PC-3 (cell line): ENCODE measurements at regions not wholly inside any gene's neighbourhood (a gene's known extent, or its start where the extent isn't known, plus 50 kb on each side); places are given as distances from the start of the nearest gene placed in this dataset.

Source experiments
- ATAC-seq: fragments of 200-7000 bp; cut with Tn5 transposase; 2 replicates; pipeline ENCODE4 v1.9.1; 2020; ENCODE audit warnings: mild to moderate bottlenecking, moderate library complexity
- BruUV-seq: library from RNA; stranded (reverse); fragments of 400-500 nt; replicated peaks from 2 replicates; lab custom pipeline; 2021; lab: Mats Ljungman, UMichigan
- CTCF ChIA-PET: fragments of 300-600 bp; sonication (Branson Sonifier 250); formaldehyde crosslinking; loops from one replicate; lab custom pipeline; 2022; ENCODE audit warnings: antibody characterized with exemption; lab: Charles Lee
- POLR2A ChIA-PET: fragments of 300-600 bp; sonication (Branson Sonifier 250); formaldehyde crosslinking; loops from one replicate; lab custom pipeline; 2022; ENCODE audit warnings: antibody characterized with exemption; ENCODE audit not compliant: unreplicated experiment; lab: Charles Lee
- DNase-seq: peaks from one replicate; pipeline ENCODE4 v3.0.0-alpha.2; 2015
- H2AFZ ChIP-seq: fragments of 300-600 bp; sonication (generic); 2 replicates; pipeline ENCODE4 v1.6.0; 2016; ENCODE audit warnings: antibody characterized with exemption, low read length
- H3F3A ChIP-seq: fragments of 300-600 bp; sonication (generic); one replicate; pipeline ENCODE4 v1.6.0; 2017; ENCODE audit warnings: antibody characterized with exemption, low read length, control low read depth, mild to moderate bottlenecking; ENCODE audit not compliant: unreplicated experiment
- H3K27ac ChIP-seq: fragments of 300-600 bp; sonication (generic); 2 replicates; pipeline ENCODE4 v1.5.1; 2016; ENCODE audit warnings: mild to moderate bottlenecking, low read length
- H3K27me3 ChIP-seq: fragments of 300-600 bp; sonication (generic); 2 replicates; pipeline ENCODE4 v1.6.1; 2016; ENCODE audit warnings: low read length, mixed read lengths
- H3K36me3 ChIP-seq: fragments of 300-600 bp; sonication (generic); 2 replicates; pipeline ENCODE4 v1.6.1; 2016; ENCODE audit warnings: low read depth, mixed run types, low read length, mixed read lengths
- H3K4me1 ChIP-seq: fragments of 300-600 bp; sonication (generic); 2 replicates; pipeline ENCODE4 v1.5.1; 2016; ENCODE audit warnings: low read length; ENCODE audit not compliant: insufficient read depth
- H3K4me2 ChIP-seq: fragments of 300-600 bp; sonication (generic); 2 replicates; pipeline ENCODE4 v1.6.0; 2016; ENCODE audit warnings: low read length
- H3K4me3 ChIP-seq: fragments of 300-600 bp; sonication (generic); 2 replicates; pipeline ENCODE4 v1.5.1; 2016; ENCODE audit warnings: mild to moderate bottlenecking, low read length, mixed read lengths
- H3K79me2 ChIP-seq: fragments of 300-600 bp; sonication (generic); 2 replicates; pipeline ENCODE4 v1.6.1; 2017; ENCODE audit warnings: low read length, mixed read lengths
- H3K9ac ChIP-seq: fragments of 300-600 bp; sonication (generic); 2 replicates; pipeline ENCODE4 v1.6.0; 2016; ENCODE audit warnings: mild to moderate bottlenecking, low read length
- H3K9me2 ChIP-seq: fragments of 300-600 bp; sonication (generic); replicated peaks from 2 replicates; pipeline ENCODE4 v1.6.1; 2016; ENCODE audit warnings: mixed run types, low read length, mixed read lengths
- H3K9me3 ChIP-seq: fragments of 300-600 bp; sonication (generic); 2 replicates; pipeline ENCODE4 v1.6.1; 2016; ENCODE audit warnings: low read length, mixed read lengths
- H4K20me1 ChIP-seq: fragments of 300-600 bp; sonication (generic); 2 replicates; pipeline ENCODE4 v1.6.1; 2016; ENCODE audit warnings: low read length, mixed read lengths
- EZH2 ChIP-seq: fragments of 300-600 bp; sonication (generic); IDR thresholded peaks from one replicate; pipeline ENCODE4 v1.6.1; 2017; ENCODE audit warnings: antibody characterized with exemption, mild to moderate bottlenecking, low read length; ENCODE audit not compliant: unreplicated experiment
- EZH2phosphoT487 ChIP-seq: fragments of 300-600 bp; sonication (generic); IDR thresholded peaks from 2 replicates; pipeline ENCODE4 v1.6.1; 2018; ENCODE audit warnings: mild to moderate bottlenecking, antibody characterized with exemption, low read length, borderline replicate concordance
- intact Hi-C: fragments of 100-400 bp; cut with micrococcal nuclease; formaldehyde crosslinking; loops from 2 replicates; pipeline ENCODE4 v1.9.0; 2023
- TF ChIP-seq, protein P1 (sequence below): fragments of 300-600 bp; sonication (generic); conservative IDR thresholded peaks from 2 replicates; pipeline ENCODE4 v1.5.1; 2017; ENCODE audit warnings: antibody characterized with exemption, low read depth, mild to moderate bottlenecking, low read length

DNA sequence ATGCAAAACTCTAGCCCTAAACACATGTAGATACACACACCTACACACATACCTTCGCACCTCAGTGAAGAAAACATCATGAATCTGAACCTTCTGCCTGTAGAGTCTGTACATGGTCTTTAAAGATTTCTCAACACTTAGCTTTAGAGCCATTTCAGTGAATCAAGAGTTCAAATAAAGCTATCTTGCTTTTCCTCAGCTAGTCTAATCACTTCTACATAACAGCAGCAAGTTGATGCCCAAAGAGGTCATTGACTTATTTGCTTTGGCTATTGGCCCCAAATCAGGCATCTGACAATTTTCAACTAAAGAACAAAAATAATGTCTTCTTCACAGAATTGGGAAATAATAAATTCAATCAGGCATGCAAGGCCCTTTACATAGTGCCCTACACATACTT lies 127.9 kb upstream of the SGCD start:
- Histone ChIP-seq H3K4me2 (no peak overlapping the region), H3K9me2 (no peaks in the 10 kb centered on the region), H3K79me2 (no peaks in the 10 kb centered on the region), H3K9ac (no peak overlapping the region), H3K4me3 (no peak overlapping the region), H4K20me1 (no peaks in the 10 kb centered on the region), H3K9me3 (no peaks in the 10 kb centered on the region), H3K36me3 (no peaks in the 10 kb centered on the region), H2AFZ (no peak overlapping the region), H3F3A (no peaks in the 10 kb centered on the region), H3K4me1 (no peaks in the 10 kb centered on the region), H3K27me3 (no peaks in the 10 kb centered on the region), H3K27ac (no peak overlapping the region)
- intact Hi-C loops: no loop called here
- BruUV-seq: no TSS peak
- no peak for ATAC-seq
- TF ChIP-seq, protein P1, sequence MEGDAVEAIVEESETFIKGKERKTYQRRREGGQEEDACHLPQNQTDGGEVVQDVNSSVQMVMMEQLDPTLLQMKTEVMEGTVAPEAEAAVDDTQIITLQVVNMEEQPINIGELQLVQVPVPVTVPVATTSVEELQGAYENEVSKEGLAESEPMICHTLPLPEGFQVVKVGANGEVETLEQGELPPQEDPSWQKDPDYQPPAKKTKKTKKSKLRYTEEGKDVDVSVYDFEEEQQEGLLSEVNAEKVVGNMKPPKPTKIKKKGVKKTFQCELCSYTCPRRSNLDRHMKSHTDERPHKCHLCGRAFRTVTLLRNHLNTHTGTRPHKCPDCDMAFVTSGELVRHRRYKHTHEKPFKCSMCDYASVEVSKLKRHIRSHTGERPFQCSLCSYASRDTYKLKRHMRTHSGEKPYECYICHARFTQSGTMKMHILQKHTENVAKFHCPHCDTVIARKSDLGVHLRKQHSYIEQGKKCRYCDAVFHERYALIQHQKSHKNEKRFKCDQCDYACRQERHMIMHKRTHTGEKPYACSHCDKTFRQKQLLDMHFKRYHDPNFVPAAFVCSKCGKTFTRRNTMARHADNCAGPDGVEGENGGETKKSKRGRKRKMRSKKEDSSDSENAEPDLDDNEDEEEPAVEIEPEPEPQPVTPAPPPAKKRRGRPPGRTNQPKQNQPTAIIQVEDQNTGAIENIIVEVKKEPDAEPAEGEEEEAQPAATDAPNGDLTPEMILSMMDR: no peak
- TF ChIP-seq EZH2phosphoT487 (no peak), EZH2 (no peak)
- POLR2A ChIA-PET: no interaction called here
- DNase-seq: no peak
- CTCF ChIA-PET: no interaction called here

DNA sequence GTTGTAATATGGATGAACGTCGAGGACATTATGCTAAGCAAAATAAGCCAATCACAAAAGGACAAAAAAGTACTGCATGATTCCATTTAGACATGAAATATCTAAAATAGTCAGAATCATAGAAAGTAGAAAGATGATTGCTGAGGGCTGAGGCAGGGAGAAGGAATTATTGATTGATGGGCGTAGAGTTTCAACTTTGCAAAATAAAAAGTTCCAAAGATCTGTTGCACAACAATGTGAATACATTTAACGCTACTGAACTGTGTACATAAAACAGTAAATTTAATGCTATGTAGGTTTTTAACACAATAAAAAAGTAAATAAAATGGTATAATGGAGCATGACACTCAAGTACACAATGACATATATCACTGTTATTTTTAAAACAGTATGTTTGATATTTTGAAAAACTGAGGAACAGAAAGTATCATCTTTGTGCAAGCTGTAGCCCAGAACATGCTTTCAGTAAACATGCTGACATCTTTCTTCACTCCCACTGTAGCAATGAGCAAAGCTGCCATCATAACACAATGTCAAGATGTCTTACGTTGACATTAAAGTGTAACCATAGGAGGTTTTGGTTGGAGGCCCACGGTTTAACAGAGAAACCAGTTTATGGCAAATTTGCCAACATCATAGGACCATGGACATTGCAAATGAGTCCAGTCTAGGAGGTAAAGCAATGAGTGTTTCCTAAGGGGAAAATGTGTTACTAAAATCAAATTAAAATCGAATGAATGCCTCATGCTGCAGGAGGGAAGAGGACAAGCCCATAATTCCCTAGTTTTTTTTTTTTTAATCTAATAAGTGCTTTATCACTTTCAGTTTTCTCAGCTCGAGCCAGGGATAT lies 125.8 kb upstream of the SGCD start:
- no peaks in the 10 kb centered on the region for H3K36me3 ChIP-seq
- no peaks in the 10 kb centered on the region for H3K79me2 ChIP-seq
- H3K4me3 ChIP-seq: no peak overlapping the region
- intact Hi-C loops: no loop called here
- no peaks in the 10 kb centered on the region for H3K4me1 ChIP-seq
- no peaks in the 10 kb centered on the region for H3K27me3 ChIP-seq
- CTCF ChIA-PET: no interaction called here
- POLR2A ChIA-PET: no interaction called here
- ATAC-seq (no peak), DNase-seq (no peak)
- H3K9me3 ChIP-seq: no peaks in the 10 kb centered on the region
- H3K9me2 ChIP-seq: no peaks in the 10 kb centered on the region
- H3K4me2 ChIP-seq: no peak overlapping the region
- BruUV-seq: no TSS peak
- H3K9ac ChIP-seq: no peak overlapping the region
- no peaks in the 10 kb centered on the region for H4K20me1 ChIP-seq
- H2AFZ ChIP-seq: no peak overlapping the region
- no peaks in the 10 kb centered on the region for H3F3A ChIP-seq
- H3K27ac ChIP-seq: no peak overlapping the region
- TF ChIP-seq EZH2: no peak
- TF ChIP-seq, protein P1: no peak
- no peak for TF ChIP-seq EZH2phosphoT487

DNA sequence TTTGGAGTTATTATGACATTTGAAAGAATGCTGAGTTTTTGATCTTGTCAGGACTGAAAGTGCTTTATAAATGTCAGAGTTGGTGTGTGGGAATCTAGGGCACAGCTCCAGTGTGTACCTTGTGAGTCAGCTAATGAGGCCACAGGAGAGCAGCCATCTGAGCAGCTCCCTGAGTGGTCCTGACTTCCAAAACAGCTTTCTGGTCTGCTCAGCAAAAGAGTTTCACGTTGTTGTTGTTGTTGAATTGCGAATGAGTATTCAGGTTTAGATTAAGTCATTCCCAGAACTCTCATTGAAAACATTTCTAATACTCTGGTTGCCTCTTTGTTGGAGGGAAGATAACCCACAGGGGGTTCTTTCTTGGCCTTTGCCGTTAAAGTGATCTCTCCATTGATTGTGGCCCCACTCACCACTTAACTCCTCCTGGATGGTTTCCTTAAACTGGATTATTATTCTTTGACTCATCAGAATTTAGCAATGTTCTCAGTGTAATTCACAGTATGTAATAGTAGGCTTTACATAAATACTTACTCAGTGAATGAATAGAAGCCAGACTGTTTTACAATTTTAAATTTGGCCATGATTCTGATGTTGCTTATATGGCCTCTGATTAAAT lies 125.1 kb upstream of the SGCD start:
- DNase-seq: no peak

More for the DNA sequence above, 125.1 kb upstream of the SGCD start:
- TF ChIP-seq EZH2: no peak
- Histone ChIP-seq H3K79me2 (no peaks in the 10 kb centered on the region), H3K4me2 (no peak overlapping the region), H3K27me3 (no peaks in the 10 kb centered on the region), H2AFZ (no peak overlapping the region), H3F3A (no peaks in the 10 kb centered on the region), H3K4me3 (no peak overlapping the region), H4K20me1 (no peaks in the 10 kb centered on the region), H3K4me1 (no peaks in the 10 kb centered on the region), H3K9me2 (no peaks in the 10 kb centered on the region), H3K36me3 (no peaks in the 10 kb centered on the region), H3K27ac (no peak overlapping the region), H3K9me3 (no peaks in the 10 kb centered on the region), H3K9ac (no peak overlapping the region)
- intact Hi-C loops: no loop called here
- ChIA-PET CTCF (no interaction called here), POLR2A (no interaction called here)
- no peak for ATAC-seq
- BruUV-seq: no TSS peak
